Stimulated activated CD4-positive, alpha-beta T cell treated with anti-CD3 and anti-CD28 coated beads, Interleukin-2, amount 100 ng/mL, for 4 hours (primary cell): ENCODE measurements at regions not wholly inside any gene's neighbourhood (a gene's known extent, or its start where the extent isn't known, plus 50 kb on each side); places are given as distances from the start of the nearest gene placed in this dataset.

ENCODE experiments used
- DNase-seq: peaks from one replicate; pipeline ENCODE4 v3.0.0-alpha.2; 2020; ENCODE audit warnings: low read depth

- no peak for DNase-seq
Measured at GRCh38 chr18:22074282-22075070, 94.9 kb upstream of the GATA6 start.

GRCh38 chr18:22080035-22080434 lies 89.4 kb upstream of the GATA6 start:
- DNase-seq: no peak

DNA sequence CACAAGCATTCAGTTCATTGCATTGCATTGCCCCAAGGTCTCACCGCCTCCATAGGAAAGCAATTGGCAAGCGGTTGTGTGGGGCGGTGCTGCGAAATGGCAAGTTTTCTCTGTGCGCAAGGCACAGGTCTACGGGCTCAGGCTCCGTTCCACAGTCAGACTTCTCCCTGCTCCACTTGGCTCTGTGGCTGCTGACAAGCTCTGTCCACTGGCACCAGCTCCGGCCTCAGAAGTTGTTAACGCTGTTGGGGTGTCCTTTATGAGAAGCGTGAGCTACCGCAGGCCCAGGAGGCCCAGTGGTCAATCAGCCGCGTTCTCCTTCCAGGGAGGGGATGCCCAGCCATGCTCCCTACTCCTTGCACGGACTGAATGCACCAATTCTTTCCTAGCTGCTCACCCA lies 87.0 kb upstream of the GATA6 start:
- no peak for DNase-seq

DNA sequence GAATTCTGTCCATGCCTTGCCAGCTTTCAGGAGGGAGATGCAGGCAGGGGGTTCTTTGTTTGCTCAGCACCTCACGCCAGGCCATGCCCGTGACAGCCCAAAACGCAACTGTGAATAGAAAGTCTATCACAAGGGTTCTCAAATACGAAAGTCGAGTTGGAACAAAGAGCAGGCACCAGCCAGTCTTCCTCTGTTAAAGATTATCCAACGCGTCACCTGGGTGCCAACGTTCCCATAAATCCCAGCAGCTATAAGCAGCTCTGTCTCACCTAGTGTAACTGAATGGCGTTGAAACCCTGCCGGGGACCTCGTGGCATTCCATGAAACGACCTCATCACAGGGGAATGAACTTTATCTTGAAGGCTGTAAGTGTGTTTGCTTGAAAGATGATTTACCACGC lies 84.8 kb upstream of the GATA6 start:
- DNase-seq: no peak

GRCh38 chr18:22086973-22087372 lies 82.4 kb upstream of the GATA6 start:
- no peak for DNase-seq

- DNase-seq: no peak
Measured at GRCh38 chr18:22088029-22088428, 81.4 kb upstream of the GATA6 start.

- DNase-seq: no peak
Measured at GRCh38 chr18:22088996-22089640, 80.3 kb upstream of the GATA6 start.

GRCh38 chr18:22091341-22091740 lies 78.0 kb upstream of the GATA6 start:
- no peak for DNase-seq

GRCh38 chr18:22093731-22094357 lies 75.5 kb upstream of the GATA6 start:
- no peak for DNase-seq

DNA sequence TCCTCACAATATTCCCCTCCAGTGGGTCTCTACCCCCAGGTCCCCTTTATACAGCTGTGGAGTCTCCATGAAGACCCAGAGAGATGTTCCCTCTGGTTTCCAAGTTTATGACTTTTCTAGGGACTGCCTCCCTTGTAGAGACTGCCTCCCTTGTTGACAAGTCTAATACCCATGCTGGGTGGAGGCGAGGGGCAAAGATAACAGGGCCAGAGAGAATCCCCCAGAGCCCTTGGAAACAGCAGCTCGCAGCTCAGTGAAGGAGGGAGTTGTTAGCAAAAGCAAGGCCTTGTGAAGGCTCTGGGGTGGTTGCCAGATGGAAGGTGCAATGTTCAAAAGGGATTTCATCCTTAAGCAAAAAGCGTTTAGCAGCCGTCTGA lies 75.0 kb upstream of the GATA6 start:
- DNase-seq: no peak

DNA sequence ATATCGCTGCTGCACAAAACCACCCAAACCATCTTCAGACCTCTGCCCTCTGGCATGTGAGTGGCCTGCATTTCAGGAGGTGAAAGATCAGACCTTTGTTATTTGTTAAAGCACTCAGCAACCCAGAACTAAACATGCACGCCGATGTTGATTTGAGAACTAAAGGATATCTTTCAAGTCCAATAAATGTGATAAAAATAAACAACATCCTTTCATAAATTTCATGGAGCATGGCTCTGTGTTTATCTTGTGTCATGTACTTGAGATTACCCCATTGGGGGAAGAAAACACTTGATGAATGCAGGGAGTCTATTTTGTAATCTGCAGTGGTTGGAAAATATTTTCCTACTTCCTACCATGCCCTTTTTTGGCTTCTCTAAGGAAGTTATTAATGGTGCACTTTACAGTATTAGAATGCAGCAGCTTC lies 70.8 kb upstream of the GATA6 start:
- no peak for DNase-seq

DNA sequence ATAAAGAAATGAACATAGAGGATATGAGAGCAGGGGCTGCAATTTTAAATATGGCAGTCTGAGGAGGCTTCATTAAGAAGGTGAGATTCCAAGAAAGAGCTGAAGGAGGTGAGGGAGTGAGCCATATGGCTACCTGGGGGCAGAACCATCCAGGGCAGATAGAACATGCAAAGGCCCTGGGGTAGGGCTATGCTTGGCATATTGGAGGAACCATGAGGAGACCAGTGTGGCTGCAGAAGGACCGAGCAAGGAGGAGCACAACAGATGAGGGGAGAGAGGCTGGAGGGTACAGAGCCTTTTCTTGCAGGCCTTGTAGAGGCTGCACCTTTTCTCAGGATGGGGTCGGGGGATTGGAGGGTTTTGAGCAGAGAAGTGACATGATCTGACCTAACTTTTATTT lies 69.5 kb upstream of the GATA6 start:
- DNase-seq: no peak

DNA sequence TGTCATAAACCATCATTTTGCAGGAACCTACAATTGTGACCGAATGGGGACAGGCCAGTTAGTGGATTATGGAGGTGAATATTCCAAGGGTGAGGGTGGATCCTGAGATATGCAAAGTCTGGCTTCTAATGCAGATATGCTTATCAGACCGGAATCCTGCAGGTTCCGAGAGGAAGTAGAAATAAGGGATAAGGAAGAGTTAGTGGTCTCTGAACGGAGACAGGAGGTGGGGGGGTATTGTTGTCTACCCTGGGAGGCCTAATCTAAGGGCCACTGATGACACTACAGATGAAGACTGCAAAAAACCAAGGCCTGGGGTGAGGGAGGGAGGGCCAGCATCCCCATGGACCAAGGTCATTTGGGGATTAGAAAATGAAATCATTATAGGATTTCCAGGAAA lies 67.7 kb upstream of the GATA6 start:
- DNase-seq: no peak

DNA sequence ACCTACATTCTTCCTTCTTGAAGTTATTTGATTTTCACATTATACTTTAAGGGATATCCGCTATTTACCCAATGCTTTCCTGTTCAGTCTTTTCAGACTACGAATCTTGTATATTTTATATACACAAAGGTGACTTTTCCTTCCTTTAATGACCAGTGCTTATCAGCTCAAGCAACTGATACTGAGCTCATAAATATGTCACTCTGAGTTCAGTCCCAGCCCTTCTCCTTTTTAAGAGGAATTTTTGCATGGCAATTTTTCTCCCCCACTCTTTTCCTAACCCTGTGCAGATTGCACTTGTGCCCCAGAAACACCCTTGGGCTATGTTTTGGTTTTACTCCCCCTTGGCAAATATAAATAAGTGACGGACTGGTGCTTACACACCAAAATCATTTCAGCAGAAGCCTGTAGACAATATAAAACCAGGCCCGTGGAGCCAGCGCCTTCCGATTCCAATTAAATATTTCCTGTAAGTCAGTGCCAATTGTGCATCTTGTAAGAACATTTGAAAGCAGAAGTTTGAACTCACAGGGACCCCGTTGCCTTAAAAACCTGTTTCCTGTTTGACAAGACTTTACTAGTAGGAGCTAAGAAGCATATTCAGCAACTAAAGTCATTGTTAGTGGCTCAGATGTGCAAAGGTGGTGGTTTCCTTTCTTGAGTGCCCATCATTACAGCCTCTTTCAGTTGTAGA lies 66.3 kb upstream of the GATA6 start:
- DNase-seq: no peak

GRCh38 chr18:22103647-22104031 lies 65.8 kb upstream of the GATA6 start:
- no peak for DNase-seq

DNA sequence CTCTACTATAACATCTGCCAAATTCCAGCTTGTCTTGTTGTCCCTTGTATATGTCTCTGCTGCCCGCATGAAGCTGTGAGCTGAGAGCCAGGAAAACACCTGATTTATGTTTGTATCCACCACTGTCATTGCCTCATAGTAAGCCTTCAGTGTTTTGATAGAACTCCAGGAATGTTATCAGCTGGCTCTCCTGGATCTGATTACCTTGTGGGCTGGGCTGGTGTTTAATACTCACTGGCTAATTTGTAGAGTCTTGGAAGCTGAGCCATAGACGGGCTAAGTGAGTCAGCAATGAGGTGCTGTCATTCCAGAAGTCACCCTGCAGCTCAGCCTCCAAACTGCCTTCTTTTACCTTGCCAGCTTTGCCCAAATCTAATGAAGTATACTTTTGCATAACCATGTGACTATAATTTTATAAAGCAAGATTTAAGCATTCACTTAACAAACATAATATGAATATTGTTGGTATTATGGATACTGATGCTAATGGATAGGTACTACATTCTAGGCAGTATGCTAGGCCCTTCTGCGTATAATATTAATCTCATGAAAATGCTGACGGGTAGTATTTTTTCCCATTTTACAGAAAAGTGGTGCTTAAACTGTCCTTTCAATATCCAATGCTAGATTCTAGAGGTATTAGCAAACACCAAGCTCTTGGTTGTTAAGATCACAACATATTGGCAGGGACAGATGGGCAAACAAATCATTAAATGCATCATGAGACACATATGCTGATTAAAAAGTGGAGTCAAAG lies 62.7 kb upstream of the GATA6 start:
- DNase-seq: no peak

DNA sequence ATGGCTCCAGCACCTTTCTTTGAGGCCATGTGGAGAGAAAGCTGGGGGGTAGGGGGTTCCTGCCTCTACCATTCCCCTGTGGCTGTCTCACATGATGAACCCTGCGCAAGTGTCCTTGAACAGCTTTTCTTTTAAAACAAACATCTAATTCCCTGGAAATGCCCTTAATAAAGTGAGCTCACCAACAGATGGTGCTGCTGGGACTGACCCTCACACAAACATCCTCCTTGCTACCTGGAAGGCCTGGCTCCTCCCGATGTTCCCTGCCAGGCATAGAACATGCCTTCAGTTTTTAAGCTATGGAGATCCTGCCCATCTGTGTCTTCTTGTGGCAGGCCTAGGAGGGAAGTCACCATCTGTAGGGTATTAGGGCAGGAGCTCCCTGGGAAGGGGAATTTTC lies 60.7 kb upstream of the GATA6 start:
- no peak for DNase-seq

DNA sequence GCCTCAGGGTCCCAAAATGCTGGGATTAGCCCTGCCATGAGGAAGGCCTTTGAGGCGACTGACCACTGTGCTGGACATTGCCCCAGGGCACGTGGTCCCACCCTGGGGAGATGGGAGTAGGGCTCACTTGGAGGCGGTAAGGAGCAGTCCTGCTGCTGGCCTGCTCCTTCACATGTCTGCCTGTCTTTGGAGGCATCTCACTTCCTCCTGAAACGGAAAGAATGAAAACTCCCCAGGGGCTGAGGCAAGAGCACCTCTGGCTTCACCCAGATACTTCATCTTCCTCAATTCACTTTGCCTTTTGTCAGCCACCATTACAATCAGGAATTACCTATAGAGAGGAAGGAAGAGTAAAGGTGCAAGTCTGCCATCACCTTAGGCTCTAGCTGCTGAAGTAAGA lies 59.9 kb upstream of the GATA6 start:
- DNase-seq: no peak

DNA sequence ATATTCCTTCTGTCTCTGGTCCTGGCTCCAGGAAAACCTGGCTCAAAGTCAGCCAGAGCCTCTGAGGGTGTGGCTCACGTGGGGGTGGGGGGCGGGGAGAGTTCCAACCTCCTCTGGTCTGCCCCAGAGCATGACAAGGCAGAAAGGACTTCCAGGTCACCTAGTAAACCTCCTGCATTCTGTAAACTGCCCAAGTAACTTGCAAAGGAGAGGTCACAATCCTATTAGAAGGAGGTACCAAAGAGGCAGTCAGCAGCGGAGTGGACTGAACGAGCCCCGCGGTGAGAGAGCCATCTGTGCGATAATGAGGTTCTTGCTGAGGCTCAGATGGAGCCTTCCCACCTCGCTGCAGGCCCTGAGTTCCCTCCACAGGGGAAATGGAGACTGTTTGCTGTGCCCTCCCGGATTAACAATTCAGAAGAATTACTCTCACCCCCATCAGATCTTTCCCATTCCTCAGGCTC lies 58.9 kb upstream of the GATA6 start:
- no peak for DNase-seq

DNA sequence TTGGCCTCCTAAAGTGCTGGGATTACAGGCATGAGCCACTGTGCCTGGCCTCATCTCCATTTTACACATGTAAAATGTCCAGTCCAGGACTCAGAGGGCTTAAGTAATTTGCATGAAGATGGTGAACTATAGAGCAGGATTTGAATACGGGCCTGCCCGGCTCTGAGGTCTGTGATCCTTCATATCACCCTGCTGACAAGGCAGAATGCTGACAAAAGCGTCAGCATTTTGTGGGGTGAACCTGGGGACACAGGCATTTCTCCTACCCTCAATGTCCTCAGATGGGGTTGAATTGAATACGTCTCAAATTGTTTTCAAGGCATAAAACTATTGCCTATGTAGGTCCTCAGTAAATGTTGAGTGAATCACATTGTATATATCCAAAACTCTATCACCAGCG lies 57.2 kb upstream of the GATA6 start:
- DNase-seq: no peak

- DNase-seq: no peak
Measured at GRCh38 chr18:22113144-22113844, 56.1 kb upstream of the GATA6 start.
